ENCODE measurements at regions not wholly inside any gene's neighbourhood (a gene's known extent, or its start where the extent isn't known, plus 50 kb on each side); places are given as distances from the start of the nearest gene placed in this dataset.
A peak's percentile ranks its signal among the peaks of the same experiment; 100 is the strongest.
"Not testable (repeated sequence)": the region's sequence is repeated elsewhere in the genome, so short reads cannot be mapped to it uniquely, and the experiment has no call there.

GRCh38 chr13:68749796-68750195 is 1357.8 kb upstream of the ATXN8OS start:
- DNase-seq: peak; percentile 13

- DNase-seq: peak; percentile 0
These were observed 1359.6 kb upstream of the ATXN8OS start for GRCh38 chr13:68748038-68748437.

DNA sequence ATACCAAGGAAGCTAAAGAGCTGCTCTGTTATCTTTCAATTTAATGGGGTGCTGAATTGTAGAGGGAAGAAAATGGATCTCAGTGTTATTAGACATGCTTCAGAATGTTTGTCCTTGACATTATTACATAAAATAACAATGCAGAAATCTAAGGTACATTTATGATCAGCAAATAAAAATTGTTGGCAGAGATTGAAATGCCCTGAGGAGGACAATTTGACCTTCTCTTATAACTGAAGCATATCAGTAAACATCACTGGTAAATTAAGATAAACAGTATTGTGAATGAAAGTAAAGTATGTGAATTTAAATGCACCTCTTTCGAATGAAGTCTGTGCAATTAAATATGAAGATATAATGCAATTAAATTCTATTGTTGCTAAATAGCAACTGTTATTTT is 1362.1 kb upstream of the ATXN8OS start:
- no peak for DNase-seq

DNA sequence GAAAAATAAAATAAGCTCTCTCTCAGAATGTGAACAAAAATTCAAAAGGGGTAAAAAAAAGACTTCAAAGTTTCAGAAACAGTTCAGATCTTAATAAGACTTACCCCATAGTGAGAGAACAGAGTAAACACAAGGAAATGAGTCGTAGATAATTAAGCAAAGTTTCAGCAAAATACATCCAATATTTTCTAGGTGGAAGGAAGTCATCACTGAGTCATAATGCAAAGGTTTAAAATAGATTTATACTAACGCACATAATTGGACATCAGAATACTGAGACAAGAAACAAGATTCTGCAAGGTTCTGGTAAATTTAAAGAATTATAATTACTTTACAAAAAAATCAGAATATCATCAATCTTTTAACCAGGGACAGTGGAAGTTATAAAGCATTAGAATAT is 1370.7 kb upstream of the ATXN8OS start:
- peak; percentile 9 for DNase-seq

- DNase-seq: no peak
These were observed 1379.8 kb upstream of the ATXN8OS start for GRCh38 chr13:68727798-68728197.

DNA sequence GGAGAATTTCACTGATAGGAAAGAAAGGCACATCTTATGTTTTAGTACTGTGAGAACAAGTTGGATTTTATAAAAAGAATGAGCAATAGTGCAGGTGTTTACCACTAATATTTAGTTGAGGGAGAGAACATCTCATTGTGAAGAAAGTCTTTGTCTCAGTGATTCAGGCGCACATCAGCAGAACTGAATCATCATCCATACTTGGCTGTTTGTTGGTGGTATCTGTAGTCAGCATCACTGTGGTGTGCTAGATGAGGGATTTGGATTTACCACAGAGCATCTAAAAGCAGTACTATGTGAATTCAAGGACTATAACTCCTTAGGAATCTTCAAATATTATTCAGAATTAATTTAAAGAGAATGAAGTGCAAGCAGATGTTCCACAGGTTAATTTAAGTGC is 1380.5 kb upstream of the ATXN8OS start:
- DNase-seq: peak; percentile 1

- DNase-seq: no peak
These were observed 1387.8 kb upstream of the ATXN8OS start for GRCh38 chr13:68719815-68720214.

GRCh38 chr13:68715651-68716050 is 1392.0 kb upstream of the ATXN8OS start:
- no peak for DNase-seq

GRCh38 chr13:68714292-68714691 is 1393.3 kb upstream of the ATXN8OS start:
- DNase-seq: no peak

GRCh38 chr13:68713394-68713793 is 1394.2 kb upstream of the ATXN8OS start:
- DNase-seq: no peak

DNA sequence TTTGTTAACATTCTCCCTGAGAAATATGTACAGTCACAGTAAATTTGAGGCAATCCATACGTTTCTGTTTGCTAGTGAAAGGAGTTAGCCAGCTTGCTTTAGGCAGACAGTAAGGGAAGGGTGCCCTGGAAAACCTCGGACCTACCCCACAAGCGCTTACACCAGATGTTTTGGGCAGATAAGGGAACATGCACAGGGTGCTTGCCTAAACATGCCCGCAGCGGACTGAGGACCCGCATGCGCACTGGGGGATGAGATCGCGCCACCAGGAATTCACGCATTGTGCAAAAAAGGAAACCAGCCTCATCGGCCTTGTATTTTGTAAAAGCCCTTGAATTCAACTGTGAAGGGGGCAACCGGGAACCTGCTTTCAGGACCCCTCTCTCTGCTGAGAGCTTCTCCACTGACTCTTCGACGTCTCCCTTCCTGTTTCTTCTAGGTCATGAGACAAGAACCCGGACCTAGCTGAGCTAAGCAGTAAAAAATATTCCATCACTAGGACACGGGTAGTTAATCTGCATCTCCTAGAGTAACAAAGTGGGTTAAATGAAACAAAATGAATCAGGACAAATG is 1399.2 kb upstream of the ATXN8OS start:
- no peak for DNase-seq

DNA sequence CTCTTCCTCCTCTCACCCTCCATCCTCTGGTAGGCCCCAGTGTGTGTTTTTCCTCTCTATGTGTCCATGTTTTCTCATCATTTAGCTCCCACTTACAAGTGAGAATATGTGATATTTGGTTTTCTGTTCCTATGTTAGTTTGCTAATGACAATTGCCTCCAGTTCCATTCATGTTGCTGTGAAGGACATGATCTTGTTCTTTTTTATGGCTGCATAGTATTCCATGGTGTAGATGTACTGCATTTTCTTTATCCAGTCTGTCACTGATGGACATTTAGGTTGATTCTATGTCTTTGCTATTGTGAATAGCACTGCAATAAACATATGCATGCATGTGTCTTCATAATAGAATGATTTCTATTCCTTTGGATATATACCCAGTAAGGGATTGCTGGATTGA is 1401.6 kb upstream of the ATXN8OS start:
- DNase-seq: not testable (repeated sequence)

DNA sequence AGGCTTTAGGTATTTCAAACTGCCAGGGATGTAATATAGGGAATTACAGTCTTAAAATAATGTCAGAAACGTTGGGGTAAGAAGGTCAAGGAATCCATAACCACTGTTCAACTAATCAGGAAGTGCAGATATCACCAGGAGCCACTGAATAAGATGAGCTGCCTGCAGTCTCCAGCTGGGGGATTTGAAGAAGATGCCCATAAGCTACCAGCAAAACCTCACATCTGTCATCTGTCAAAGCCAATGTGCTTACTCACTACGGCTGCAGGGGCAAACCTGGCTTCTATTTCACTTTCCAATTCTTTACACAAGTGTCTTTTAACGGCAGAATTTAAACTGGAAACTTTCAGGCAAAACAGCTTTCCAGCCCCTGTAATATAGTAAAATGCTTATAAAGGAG is 1410.1 kb upstream of the ATXN8OS start:
- DNase-seq: no peak

DNA sequence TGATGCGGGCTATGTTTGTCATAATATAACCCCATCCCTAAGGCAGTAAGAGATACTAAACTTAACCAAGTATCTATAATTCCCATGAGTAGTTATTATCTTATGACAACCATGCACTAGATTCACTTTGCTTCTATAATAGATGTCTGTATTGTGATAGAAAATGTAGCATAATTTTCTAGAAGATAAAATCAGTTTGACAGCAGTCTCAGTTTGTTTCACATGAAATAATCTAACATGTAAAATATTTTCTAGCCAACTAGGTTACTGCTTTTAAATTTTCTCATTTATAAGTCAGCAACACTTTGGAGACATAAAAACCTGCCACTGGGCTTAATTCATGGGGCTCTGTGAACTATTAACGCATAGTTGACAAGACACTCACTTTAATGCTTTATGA is 1410.7 kb upstream of the ATXN8OS start:
- DNase-seq: no peak

- no peak for DNase-seq
These were observed 1415.6 kb upstream of the ATXN8OS start for GRCh38 chr13:68692049-68692448.

- no peak for DNase-seq
These were observed 1417.1 kb upstream of the ATXN8OS start for GRCh38 chr13:68690567-68690966.

DNA sequence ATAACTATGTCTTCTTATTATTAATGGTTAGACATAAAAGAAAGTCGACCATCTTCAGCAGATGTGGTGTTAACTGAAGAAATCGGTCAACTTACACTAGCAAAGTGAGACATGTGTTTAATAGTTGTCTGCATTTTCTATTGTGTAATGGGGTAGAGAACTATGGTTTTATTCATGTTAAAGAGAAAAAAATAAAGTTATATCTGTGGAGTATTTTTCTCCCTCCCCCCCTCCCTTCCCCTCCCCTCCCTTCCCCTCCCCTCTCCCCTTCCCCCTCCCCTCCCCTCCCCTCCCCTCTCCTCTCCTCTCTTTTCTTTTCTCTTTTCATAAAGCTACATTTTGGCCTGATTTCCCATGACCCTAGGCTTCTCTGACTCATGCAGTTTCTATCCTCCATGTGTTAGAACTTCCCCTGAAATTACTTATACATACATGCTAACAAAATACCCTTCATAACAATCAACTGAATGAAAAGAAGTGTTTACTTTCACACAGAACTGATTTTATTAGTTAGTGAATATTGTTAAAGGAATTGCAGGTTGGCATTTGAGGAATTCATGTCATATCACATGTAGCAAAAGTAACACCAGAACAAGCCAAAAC is 1431.0 kb upstream of the ATXN8OS start:
- DNase-seq: no peak

GRCh38 chr13:68675209-68675608 is 1432.4 kb upstream of the ATXN8OS start:
- DNase-seq: no peak

DNA sequence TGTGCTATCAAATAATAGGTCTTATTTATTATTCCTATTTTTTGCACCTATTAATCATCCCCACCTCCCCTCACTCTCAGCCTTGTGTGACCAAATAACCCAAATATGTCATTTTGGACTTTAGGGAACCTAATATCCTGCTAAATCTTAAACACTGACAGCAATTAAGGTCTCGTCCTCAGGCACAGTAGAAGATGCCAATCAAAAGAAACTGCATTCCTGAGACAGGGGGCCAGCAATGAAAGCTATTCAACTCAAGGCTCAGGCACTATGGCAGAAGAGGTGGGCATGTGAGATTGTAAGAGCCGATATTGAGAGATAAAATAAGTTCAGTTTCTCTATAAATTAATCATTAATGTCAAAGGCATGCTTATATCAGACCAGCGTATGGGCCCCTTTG is 1437.7 kb upstream of the PCDH9 start:
- DNase-seq: no peak

DNA sequence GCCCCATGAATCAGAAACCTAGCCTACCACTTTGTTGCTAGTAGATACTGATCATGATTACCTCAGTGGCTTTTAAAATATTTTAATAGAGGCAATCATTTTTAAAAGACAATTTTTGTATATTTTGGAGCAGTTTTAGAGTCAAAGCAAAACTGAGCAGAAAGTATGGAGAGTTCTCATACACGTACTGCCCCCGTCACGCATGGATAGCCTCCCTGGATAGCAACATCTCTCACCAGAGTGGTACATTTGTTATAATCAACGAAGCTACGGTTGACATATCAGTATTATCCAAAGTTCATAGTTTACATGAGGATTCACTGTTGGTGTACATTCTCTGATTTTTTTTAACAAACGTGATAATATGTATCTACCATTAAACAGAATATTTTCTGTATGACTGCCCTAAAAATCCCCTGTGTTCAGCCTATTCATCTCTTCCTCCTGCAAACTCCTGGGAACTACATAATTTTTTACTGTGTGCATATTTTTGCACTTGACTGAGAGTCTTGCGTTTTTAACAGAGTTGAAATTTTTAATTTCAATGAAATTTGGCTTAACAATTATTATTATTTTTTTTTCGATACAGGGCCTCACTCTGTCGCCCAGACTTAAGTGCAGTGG is 1436.8 kb upstream of the PCDH9 start:
- no peak for DNase-seq

- DNase-seq: no peak
These were observed 1415.7 kb upstream of the PCDH9 start for GRCh38 chr13:68645814-68646213.

GRCh38 chr13:68644611-68645010 is 1414.5 kb upstream of the PCDH9 start:
- DNase-seq: no peak

- no peak for DNase-seq
These were observed 1406.6 kb upstream of the PCDH9 start for GRCh38 chr13:68636784-68637183.

- no peak for DNase-seq
These were observed 1398.9 kb upstream of the PCDH9 start for GRCh38 chr13:68628994-68629393.

- no peak for DNase-seq
These were observed 1397.2 kb upstream of the PCDH9 start for GRCh38 chr13:68627379-68627778.
